PC-3 (cell line): ENCODE measurements at regions not wholly inside any gene's neighbourhood (a gene's known extent, or its start where the extent isn't known, plus 50 kb on each side); places are given as distances from the start of the nearest gene placed in this dataset.
"Not testable (repeated sequence)": the region's sequence is repeated elsewhere in the genome, so short reads cannot be mapped to it uniquely, and the experiment has no call there.

Source experiments
- ATAC-seq: fragments of 200-7000 bp; cut with Tn5 transposase; 2 replicates; pipeline ENCODE4 v1.9.1; 2020; ENCODE audit warnings: mild to moderate bottlenecking, moderate library complexity
- BruUV-seq: library from RNA; stranded (reverse); fragments of 400-500 nt; replicated peaks from 2 replicates; lab custom pipeline; 2021; lab: Mats Ljungman, UMichigan
- CTCF ChIA-PET: fragments of 300-600 bp; sonication (Branson Sonifier 250); formaldehyde crosslinking; loops from one replicate; lab custom pipeline; 2022; ENCODE audit warnings: antibody characterized with exemption; lab: Charles Lee
- POLR2A ChIA-PET: fragments of 300-600 bp; sonication (Branson Sonifier 250); formaldehyde crosslinking; loops from one replicate; lab custom pipeline; 2022; ENCODE audit warnings: antibody characterized with exemption; ENCODE audit not compliant: unreplicated experiment; lab: Charles Lee
- DNase-seq: peaks from one replicate; pipeline ENCODE4 v3.0.0-alpha.2; 2015
- H2AFZ ChIP-seq: fragments of 300-600 bp; sonication (generic); 2 replicates; pipeline ENCODE4 v1.6.0; 2016; ENCODE audit warnings: antibody characterized with exemption, low read length
- H3F3A ChIP-seq: fragments of 300-600 bp; sonication (generic); one replicate; pipeline ENCODE4 v1.6.0; 2017; ENCODE audit warnings: antibody characterized with exemption, low read length, control low read depth, mild to moderate bottlenecking; ENCODE audit not compliant: unreplicated experiment
- H3K27ac ChIP-seq: fragments of 300-600 bp; sonication (generic); 2 replicates; pipeline ENCODE4 v1.5.1; 2016; ENCODE audit warnings: mild to moderate bottlenecking, low read length
- H3K27me3 ChIP-seq: fragments of 300-600 bp; sonication (generic); 2 replicates; pipeline ENCODE4 v1.6.1; 2016; ENCODE audit warnings: low read length, mixed read lengths
- H3K36me3 ChIP-seq: fragments of 300-600 bp; sonication (generic); 2 replicates; pipeline ENCODE4 v1.6.1; 2016; ENCODE audit warnings: low read depth, mixed run types, low read length, mixed read lengths
- H3K4me1 ChIP-seq: fragments of 300-600 bp; sonication (generic); 2 replicates; pipeline ENCODE4 v1.5.1; 2016; ENCODE audit warnings: low read length; ENCODE audit not compliant: insufficient read depth
- H3K4me2 ChIP-seq: fragments of 300-600 bp; sonication (generic); 2 replicates; pipeline ENCODE4 v1.6.0; 2016; ENCODE audit warnings: low read length
- H3K4me3 ChIP-seq: fragments of 300-600 bp; sonication (generic); 2 replicates; pipeline ENCODE4 v1.5.1; 2016; ENCODE audit warnings: mild to moderate bottlenecking, low read length, mixed read lengths
- H3K79me2 ChIP-seq: fragments of 300-600 bp; sonication (generic); 2 replicates; pipeline ENCODE4 v1.6.1; 2017; ENCODE audit warnings: low read length, mixed read lengths
- H3K9ac ChIP-seq: fragments of 300-600 bp; sonication (generic); 2 replicates; pipeline ENCODE4 v1.6.0; 2016; ENCODE audit warnings: mild to moderate bottlenecking, low read length
- H3K9me2 ChIP-seq: fragments of 300-600 bp; sonication (generic); replicated peaks from 2 replicates; pipeline ENCODE4 v1.6.1; 2016; ENCODE audit warnings: mixed run types, low read length, mixed read lengths
- H3K9me3 ChIP-seq: fragments of 300-600 bp; sonication (generic); 2 replicates; pipeline ENCODE4 v1.6.1; 2016; ENCODE audit warnings: low read length, mixed read lengths
- H4K20me1 ChIP-seq: fragments of 300-600 bp; sonication (generic); 2 replicates; pipeline ENCODE4 v1.6.1; 2016; ENCODE audit warnings: low read length, mixed read lengths
- intact Hi-C: fragments of 100-400 bp; cut with micrococcal nuclease; formaldehyde crosslinking; loops from 2 replicates; pipeline ENCODE4 v1.9.0; 2023

DNA sequence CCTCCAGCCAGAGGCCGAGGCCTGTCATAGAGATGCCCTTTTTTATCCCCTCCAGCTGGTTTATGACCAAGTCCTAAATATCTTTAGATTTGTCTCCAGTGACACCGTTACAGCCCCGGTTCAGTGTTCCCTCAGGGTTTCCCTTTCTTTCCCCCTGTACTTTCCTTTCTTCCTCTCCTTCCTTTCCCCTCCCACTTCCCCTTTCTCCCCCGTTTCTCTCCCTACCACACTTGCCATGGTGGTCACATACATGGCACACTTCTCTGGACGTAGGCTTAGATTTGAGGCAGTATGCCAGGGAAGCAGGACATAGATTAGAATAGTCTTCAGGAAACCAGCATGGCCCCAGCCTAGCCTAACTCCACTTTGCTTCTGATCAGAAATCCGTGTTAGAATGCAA lies 188.3 kb downstream of the OR4M2 start:
- H3K9ac ChIP-seq, H3K9me2 ChIP-seq, H3F3A ChIP-seq, POLR2A ChIA-PET, H3K27me3 ChIP-seq, intact Hi-C loops, DNase-seq, H3K4me1 ChIP-seq, H4K20me1 ChIP-seq, BruUV-seq, ATAC-seq, H2AFZ ChIP-seq, CTCF ChIA-PET, H3K79me2 ChIP-seq, H3K27ac ChIP-seq, H3K4me2 ChIP-seq, H3K4me3 ChIP-seq, H3K36me3 ChIP-seq: not testable (repeated sequence)
- peaks cover 21% of the 10 kb centered on the region for H3K9me3 ChIP-seq

GRCh38 chr15:22272286-22273160 lies 186.2 kb upstream of the GOLGA6L22 start:
- BruUV-seq, CTCF ChIA-PET, H3K4me3 ChIP-seq, H3K4me1 ChIP-seq, intact Hi-C loops, H3K79me2 ChIP-seq, ATAC-seq, H3K36me3 ChIP-seq, H4K20me1 ChIP-seq, H2AFZ ChIP-seq, H3K27me3 ChIP-seq, DNase-seq, H3K9me2 ChIP-seq, H3K9ac ChIP-seq, POLR2A ChIA-PET, H3K4me2 ChIP-seq, H3F3A ChIP-seq, H3K27ac ChIP-seq: not testable (repeated sequence)
- peaks cover 16% of the 10 kb centered on the region; the same call in 1 of the 2 replicates for H3K9me3 ChIP-seq

GRCh38 chr15:22273185-22273584 lies 185.5 kb upstream of the GOLGA6L22 start:
- H3K27me3 ChIP-seq, H3K4me1 ChIP-seq, DNase-seq, BruUV-seq, H3K79me2 ChIP-seq, H3K36me3 ChIP-seq, H3K27ac ChIP-seq, H3K9me2 ChIP-seq, intact Hi-C loops, CTCF ChIA-PET, H3K4me2 ChIP-seq, POLR2A ChIA-PET, H3F3A ChIP-seq, H3K9ac ChIP-seq, H3K4me3 ChIP-seq, H4K20me1 ChIP-seq, ATAC-seq, H2AFZ ChIP-seq: not testable (repeated sequence)
- peaks cover 12% of the 10 kb centered on the region; the same call in 1 of the 2 replicates for H3K9me3 ChIP-seq

DNA sequence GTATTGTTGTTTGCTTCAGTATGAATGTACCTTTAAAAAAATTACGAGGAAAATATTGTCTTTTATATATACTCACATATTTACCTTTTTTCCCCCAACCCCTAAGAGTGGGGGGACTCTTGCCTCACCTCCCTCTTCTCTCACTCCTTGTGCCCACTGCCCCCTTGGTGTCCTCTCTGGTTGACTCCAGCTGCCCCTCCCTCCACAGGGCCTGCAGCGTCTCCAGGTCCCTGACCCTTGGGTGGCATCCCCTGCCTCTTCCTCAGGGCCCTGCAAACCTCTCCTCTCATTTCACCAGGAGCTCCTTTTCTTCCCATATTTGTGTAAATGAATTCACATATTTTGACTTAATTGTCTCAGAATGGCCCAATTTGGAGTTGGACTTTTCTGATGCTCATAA lies 184.3 kb upstream of the GOLGA6L22 start:
- H3K9me3 ChIP-seq: peaks cover 15% of the 10 kb centered on the region; the same call in 1 of the 2 replicates
- H3K9ac ChIP-seq, ATAC-seq, H3K9me2 ChIP-seq, H3K36me3 ChIP-seq, H3K27ac ChIP-seq, BruUV-seq, intact Hi-C loops, H3F3A ChIP-seq, H3K4me2 ChIP-seq, CTCF ChIA-PET, H3K27me3 ChIP-seq, H2AFZ ChIP-seq, H3K79me2 ChIP-seq, H3K4me3 ChIP-seq, POLR2A ChIA-PET, H4K20me1 ChIP-seq, H3K4me1 ChIP-seq, DNase-seq: not testable (repeated sequence)

DNA sequence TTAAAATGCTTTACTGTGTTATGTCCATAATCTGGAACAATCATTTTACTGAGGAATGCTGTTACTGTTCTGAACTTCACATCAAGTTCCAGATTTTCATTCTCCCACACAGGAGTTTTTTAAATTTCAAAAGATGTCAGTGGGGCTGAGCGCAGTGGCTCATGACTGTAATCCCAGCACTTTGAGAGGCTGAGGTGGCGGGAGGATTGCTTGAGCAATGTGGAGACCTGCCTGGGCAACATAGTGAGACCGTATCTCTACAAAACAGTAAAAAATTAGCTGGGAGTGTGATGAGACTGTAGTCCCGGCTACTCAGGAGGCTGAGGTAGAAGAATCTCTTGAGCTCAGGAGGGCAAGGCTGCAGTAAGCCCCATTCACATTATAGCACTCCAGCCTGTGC lies 177.9 kb upstream of the GOLGA6L22 start:
- H3K4me3 ChIP-seq, H2AFZ ChIP-seq, POLR2A ChIA-PET, intact Hi-C loops, H3K27ac ChIP-seq, H3K79me2 ChIP-seq, ATAC-seq, CTCF ChIA-PET, H3K9ac ChIP-seq, H3F3A ChIP-seq, H4K20me1 ChIP-seq, H3K36me3 ChIP-seq, DNase-seq, H3K9me2 ChIP-seq, H3K4me2 ChIP-seq, H3K4me1 ChIP-seq, H3K27me3 ChIP-seq, BruUV-seq: not testable (repeated sequence)
- H3K9me3 ChIP-seq: peaks cover 10% of the 10 kb centered on the region; the same call in 1 of the 2 replicates

DNA sequence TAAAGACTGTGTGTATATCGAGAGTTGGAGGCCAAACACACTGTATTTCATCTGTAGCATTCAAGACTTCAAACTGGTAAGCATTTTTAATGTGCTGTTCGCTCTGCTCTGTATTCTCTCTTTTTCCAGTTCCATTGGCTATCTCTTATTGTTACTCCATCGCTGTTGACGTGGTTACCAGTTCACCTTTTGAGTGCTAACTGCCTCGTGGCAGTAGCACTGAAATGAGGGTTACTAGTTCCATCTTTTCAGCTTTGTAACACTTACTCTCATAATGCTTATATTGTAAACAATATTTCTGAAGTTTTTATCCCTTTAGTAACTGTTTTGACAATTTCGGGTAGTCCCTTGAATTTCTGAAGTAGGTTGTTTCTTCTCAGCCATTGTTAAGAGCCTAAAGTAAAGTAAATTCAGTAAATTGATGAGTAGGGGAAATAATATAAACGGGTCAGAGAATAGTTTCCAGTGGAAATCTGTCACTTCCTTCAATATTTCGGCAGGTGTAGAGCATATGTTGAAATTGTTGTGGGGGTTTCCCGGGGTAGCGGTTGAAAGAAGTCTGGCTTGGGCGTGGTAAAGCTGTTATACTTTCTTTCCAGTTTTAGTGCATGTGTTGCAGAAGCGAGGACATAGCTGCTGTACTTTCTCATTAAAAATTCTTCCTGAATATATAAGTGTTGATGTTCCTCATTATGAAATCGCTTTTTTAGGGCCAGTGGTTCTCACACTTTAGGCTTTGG lies 175.7 kb upstream of the GOLGA6L22 start:
- H3K27me3 ChIP-seq, POLR2A ChIA-PET, DNase-seq, H3K79me2 ChIP-seq, H3K4me3 ChIP-seq, H3K4me2 ChIP-seq, intact Hi-C loops, BruUV-seq, H3K9me3 ChIP-seq, H4K20me1 ChIP-seq, ATAC-seq, H3F3A ChIP-seq, H3K36me3 ChIP-seq, H2AFZ ChIP-seq, H3K9ac ChIP-seq, H3K27ac ChIP-seq, CTCF ChIA-PET, H3K9me2 ChIP-seq, H3K4me1 ChIP-seq: not testable (repeated sequence)
